GM23338 (cell line): ENCODE measurements at regions not wholly inside any gene's neighbourhood (a gene's known extent, or its start where the extent isn't known, plus 50 kb on each side); places are given as distances from the start of the nearest gene placed in this dataset.

Source experiments
- CREB1 ChIP-seq: fragments of 250-450 bp; sonication (Bioruptor Pico); IDR thresholded peaks from 2 replicates; pipeline ENCODE4 v1.5.0; 2020; ENCODE audit warnings: low read depth, mild to moderate bottlenecking, moderate library complexity
- EZH2 ChIP-seq: fragments of 200-600 bp; sonication (generic); IDR thresholded peaks from one replicate; pipeline ENCODE4 v1.8.0; 2017; ENCODE audit warnings: antibody characterized with exemption, mild to moderate bottlenecking, low read depth; ENCODE audit not compliant: unreplicated experiment
- EZH2phosphoT487 ChIP-seq: fragments of 200-600 bp; sonication (generic); IDR thresholded peaks from one replicate; pipeline ENCODE4 v1.8.1; 2018; ENCODE audit warnings: antibody characterized with exemption; ENCODE audit not compliant: unreplicated experiment
- JUNB ChIP-seq: IDR thresholded peaks from one replicate; pipeline ENCODE4 v1.6.1; 2016; ENCODE audit warnings: antibody characterized with exemption; ENCODE audit not compliant: unreplicated experiment
- NANOG ChIP-seq: IDR thresholded peaks from 2 replicates; pipeline ENCODE4 v1.6.1; 2016; ENCODE audit warnings: antibody characterized with exemption, borderline replicate concordance
- POLR2AphosphoS5 ChIP-seq: IDR thresholded peaks from 2 replicates; pipeline ENCODE4 v1.6.1; 2016; ENCODE audit warnings: antibody characterized with exemption, low read depth
- ZNF114 ChIP-seq: fragments of 250-450 bp; sonication (Bioruptor Pico); IDR thresholded peaks from 2 replicates; pipeline ENCODE4 v1.5.0; 2020; ENCODE audit warnings: mild to moderate bottlenecking, moderate library complexity
- TF ChIP-seq, protein P1 (sequence below): fragments of 250-450 bp; sonication (Bioruptor Pico); IDR thresholded peaks from 2 replicates; pipeline ENCODE4 v1.5.0; 2020; ENCODE audit warnings: mild to moderate bottlenecking, moderate library complexity
- TF ChIP-seq, protein P2 (sequence below): IDR thresholded peaks from one replicate; pipeline ENCODE4 v1.6.1; 2018; ENCODE audit warnings: antibody characterized with exemption; ENCODE audit not compliant: unreplicated experiment
- TF ChIP-seq, protein P3 (sequence below): IDR thresholded peaks from 2 replicates; pipeline ENCODE4 v1.6.1; 2016; ENCODE audit warnings: antibody characterized with exemption

DNA sequence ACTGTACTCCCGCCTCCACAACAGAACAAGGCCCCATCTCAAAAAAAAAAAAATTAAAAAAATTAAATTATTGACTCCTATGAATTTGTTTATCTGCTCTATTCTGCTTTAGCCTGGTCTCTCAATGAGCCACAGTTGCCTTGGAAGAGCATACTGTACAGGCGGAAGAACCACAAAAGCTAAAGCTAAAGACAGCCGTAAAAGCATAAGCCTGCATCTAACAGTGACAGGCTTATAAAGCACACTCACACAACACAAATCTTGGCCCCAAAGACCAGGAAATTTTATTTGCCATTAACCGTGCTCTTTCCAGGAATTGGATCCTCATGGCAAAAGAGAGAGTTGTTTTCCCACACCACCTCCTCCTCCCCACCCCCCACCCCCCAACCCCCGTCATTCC lies 53.5 kb upstream of the KLF3 start (continued):
- TF ChIP-seq, protein P1, sequence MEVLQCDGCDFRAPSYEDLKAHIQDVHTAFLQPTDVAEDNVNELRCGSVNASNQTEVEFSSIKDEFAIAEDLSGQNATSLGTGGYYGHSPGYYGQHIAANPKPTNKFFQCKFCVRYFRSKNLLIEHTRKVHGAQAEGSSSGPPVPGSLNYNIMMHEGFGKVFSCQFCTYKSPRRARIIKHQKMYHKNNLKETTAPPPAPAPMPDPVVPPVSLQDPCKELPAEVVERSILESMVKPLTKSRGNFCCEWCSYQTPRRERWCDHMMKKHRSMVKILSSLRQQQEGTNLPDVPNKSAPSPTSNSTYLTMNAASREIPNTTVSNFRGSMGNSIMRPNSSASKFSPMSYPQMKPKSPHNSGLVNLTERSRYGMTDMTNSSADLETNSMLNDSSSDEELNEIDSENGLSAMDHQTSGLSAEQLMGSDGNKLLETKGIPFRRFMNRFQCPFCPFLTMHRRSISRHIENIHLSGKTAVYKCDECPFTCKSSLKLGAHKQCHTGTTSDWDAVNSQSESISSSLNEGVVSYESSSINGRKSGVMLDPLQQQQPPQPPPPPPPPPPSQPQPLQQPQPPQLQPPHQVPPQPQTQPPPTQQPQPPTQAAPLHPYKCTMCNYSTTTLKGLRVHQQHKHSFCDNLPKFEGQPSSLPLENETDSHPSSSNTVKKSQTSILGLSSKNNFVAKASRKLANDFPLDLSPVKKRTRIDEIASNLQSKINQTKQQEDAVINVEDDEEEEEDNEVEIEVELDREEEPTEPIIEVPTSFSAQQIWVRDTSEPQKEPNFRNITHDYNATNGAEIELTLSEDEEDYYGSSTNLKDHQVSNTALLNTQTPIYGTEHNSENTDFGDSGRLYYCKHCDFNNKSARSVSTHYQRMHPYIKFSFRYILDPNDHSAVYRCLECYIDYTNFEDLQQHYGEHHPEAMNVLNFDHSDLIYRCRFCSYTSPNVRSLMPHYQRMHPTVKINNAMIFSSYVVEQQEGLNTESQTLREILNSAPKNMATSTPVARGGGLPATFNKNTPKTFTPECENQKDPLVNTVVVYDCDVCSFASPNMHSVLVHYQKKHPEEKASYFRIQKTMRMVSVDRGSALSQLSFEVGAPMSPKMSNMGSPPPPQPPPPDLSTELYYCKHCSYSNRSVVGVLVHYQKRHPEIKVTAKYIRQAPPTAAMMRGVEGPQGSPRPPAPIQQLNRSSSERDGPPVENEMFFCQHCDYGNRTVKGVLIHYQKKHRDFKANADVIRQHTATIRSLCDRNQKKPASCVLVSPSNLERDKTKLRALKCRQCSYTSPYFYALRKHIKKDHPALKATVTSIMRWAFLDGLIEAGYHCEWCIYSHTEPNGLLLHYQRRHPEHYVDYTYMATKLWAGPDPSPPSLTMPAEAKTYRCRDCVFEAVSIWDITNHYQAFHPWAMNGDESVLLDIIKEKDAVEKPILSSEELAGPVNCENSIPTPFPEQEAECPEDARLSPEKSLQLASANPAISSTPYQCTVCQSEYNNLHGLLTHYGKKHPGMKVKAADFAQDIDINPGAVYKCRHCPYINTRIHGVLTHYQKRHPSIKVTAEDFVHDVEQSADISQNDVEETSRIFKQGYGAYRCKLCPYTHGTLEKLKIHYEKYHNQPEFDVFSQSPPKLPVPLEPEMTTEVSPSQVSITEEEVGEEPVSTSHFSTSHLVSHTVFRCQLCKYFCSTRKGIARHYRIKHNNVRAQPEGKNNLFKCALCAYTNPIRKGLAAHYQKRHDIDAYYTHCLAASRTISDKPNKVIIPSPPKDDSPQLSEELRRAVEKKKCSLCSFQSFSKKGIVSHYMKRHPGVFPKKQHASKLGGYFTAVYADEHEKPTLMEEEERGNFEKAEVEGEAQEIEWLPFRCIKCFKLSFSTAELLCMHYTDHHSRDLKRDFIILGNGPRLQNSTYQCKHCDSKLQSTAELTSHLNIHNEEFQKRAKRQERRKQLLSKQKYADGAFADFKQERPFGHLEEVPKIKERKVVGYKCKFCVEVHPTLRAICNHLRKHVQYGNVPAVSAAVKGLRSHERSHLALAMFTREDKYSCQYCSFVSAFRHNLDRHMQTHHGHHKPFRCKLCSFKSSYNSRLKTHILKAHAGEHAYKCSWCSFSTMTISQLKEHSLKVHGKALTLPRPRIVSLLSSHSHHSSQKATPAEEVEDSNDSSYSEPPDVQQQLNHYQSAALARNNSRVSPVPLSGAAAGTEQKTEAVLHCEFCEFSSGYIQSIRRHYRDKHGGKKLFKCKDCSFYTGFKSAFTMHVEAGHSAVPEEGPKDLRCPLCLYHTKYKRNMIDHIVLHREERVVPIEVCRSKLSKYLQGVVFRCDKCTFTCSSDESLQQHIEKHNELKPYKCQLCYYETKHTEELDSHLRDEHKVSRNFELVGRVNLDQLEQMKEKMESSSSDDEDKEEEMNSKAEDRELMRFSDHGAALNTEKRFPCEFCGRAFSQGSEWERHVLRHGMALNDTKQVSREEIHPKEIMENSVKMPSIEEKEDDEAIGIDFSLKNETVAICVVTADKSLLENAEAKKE (CRISPR knock-in tag) = no peak
- TF ChIP-seq EZH2phosphoT487 (no peak), EZH2 (no peak), POLR2AphosphoS5 (no peak), JUNB (no peak), ZNF114 (CRISPR knock-in tag) (no peak), NANOG (no peak), CREB1 (CRISPR knock-in tag) (no peak)
- TF ChIP-seq, protein P2, sequence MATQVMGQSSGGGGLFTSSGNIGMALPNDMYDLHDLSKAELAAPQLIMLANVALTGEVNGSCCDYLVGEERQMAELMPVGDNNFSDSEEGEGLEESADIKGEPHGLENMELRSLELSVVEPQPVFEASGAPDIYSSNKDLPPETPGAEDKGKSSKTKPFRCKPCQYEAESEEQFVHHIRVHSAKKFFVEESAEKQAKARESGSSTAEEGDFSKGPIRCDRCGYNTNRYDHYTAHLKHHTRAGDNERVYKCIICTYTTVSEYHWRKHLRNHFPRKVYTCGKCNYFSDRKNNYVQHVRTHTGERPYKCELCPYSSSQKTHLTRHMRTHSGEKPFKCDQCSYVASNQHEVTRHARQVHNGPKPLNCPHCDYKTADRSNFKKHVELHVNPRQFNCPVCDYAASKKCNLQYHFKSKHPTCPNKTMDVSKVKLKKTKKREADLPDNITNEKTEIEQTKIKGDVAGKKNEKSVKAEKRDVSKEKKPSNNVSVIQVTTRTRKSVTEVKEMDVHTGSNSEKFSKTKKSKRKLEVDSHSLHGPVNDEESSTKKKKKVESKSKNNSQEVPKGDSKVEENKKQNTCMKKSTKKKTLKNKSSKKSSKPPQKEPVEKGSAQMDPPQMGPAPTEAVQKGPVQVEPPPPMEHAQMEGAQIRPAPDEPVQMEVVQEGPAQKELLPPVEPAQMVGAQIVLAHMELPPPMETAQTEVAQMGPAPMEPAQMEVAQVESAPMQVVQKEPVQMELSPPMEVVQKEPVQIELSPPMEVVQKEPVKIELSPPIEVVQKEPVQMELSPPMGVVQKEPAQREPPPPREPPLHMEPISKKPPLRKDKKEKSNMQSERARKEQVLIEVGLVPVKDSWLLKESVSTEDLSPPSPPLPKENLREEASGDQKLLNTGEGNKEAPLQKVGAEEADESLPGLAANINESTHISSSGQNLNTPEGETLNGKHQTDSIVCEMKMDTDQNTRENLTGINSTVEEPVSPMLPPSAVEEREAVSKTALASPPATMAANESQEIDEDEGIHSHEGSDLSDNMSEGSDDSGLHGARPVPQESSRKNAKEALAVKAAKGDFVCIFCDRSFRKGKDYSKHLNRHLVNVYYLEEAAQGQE = no peak
- TF ChIP-seq, protein P3, sequence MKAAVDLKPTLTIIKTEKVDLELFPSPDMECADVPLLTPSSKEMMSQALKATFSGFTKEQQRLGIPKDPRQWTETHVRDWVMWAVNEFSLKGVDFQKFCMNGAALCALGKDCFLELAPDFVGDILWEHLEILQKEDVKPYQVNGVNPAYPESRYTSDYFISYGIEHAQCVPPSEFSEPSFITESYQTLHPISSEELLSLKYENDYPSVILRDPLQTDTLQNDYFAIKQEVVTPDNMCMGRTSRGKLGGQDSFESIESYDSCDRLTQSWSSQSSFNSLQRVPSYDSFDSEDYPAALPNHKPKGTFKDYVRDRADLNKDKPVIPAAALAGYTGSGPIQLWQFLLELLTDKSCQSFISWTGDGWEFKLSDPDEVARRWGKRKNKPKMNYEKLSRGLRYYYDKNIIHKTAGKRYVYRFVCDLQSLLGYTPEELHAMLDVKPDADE = no peak
